Posterior cingulate gyrus (tissue), 11 donors: ENCODE measurements at regions not wholly inside any gene's neighbourhood (a gene's known extent, or its start where the extent isn't known, plus 50 kb on each side); places are given as distances from the start of the nearest gene placed in this dataset.

Experiments
- DNase-seq, 10 donors: peaks; one replicate each; pipeline versions ENCODE4 v3.0.0 to v3.0.0-alpha.2; 2020 to 2021; ENCODE audit warnings: mixed read lengths in 3 of 10
- intact Hi-C: fragments of 100-400 bp; cut with DNase I; formaldehyde crosslinking; loops from one replicate; pipeline ENCODE4 v1.15.1; 2023

DNA sequence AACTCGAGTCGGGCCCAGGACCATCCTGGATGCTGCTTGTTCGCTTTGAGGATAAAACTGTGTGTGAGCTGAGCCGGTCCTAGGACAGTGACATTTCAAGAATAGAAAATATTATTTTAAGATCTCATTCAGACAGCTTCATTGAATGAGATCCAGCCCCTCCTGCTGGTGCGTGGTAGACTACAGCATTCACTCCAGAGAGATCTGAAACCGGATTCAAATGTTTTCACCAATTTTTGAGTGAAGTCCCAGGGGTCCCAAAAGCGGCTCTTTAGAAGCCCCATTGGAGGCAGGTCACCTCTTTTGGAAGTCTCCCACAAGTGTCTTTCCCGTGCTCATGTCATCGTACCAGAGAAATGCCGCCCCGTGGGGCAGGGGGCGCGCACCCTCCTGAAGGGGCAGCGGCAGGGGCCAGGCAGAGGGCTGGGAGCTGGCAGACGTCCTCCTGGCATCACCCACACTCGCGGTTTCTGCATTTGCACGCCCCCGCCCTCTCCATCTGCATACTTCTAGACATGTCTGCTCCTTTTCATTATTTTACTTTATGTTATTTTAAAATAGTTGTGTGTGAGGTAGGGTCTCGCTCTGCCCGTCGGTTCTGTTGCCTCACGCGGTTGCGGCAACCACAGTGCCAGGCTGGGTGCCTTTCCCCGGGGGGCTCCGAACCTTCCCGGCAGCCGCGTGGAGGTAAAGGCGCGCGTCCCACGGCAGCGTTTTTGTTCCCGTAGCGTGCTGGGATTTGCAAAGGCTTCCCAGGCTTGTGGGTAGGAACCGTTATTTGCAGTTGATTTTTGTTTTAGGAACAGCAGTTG is 52.3 kb upstream of the DPYSL4 start:
- peak in 5 of 10 donors; percentile 29 to 87 (median 65) for DNase-seq
- intact Hi-C loops: no loop called here

DNA sequence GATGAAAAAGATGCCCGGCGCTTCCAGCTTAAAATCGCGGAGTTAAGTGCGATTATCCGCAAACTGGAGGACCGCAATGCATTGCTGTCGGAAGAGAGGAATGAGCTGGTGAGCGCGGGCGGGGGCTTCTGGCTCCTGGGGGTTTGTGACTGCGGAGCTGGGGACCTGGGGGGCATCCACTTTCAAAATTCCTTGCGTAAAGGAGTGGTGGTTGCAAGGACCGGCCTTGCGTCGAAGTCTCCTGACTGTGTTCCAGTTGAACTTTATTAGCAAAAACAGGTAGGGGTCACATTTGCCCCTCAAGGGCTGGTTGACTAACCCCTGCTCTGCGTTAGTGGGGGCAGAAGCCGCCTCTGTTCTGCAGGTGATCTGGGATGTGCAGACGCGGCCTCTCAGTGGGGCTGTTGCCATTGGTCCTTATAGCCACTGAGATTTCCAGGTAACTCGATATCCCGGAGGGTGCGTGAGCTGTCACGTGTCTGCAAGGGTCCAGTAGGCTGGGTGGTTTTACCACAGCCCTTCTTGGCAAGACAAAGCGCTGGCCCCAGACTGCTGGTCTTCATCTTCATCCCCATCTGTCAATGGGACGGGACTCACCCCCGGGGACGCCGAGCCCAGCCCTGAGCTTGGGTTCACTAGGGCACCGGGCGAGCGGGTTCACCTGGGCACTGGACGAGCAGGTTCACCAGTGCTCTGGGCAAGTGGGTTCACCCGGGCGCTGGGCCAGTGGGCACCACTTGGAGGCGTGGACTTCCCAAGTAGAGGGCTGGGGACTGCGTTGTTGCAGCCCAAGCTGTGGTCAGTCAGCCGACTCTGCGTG is 51.5 kb upstream of the DPYSL4 start:
- DNase-seq: peak in 8 of 10 donors; percentile 4 to 88 (median 20)
- intact Hi-C loops: no loop called here

DNA sequence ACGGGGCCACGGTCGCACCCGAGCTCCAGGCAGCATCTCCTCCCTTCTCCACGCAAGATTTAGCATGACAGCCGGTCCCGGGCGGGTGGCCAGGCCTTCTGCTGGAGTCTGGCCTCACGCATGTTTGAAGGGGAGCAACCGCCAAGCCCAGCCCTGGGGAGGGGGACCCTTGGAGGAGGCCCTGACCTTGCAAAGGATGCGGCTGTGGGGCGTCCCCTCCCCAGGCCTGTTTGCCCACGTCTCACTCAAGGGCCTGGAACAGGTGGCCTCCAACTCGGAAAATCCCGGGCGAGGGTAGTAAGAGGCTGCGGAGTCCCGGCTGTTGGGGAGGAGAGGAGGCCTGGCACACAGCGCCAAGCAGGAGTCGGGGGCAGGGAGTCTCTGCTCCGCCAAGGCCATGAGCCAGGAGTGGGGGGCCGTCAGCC is 50.6 kb upstream of the DPYSL4 start:
- intact Hi-C loops: no loop called here
- DNase-seq: peak in 8 of 10 donors; percentile 5 to 83 (median 18)

DNA sequence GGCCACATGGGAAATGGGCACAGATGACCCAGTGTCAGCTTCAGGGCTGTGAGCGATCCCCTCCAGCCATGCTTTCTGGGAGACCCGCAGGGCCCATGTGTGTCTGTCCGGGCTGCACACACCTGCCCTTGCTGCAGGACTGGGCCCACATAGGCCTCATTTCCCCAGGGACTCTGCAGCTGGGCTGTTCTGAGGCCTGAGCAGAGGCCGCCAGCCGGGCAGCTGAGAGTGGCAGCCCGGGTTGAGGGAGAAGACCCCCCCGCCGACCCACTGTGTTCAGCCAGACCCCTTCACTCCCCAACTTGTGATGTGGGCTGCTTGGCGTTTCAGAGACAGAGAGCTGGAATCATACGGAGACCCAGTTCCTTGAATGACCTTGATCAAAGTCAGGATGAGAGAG is 50.1 kb upstream of the DPYSL4 start:
- intact Hi-C loops: no loop called here

More for the DNA sequence above, 50.1 kb upstream of the DPYSL4 start:
- peak in 6 of 10 donors; percentile 4 to 59 (median 14) for DNase-seq
